Right lobe of liver (tissue), 6 donors: ENCODE measurements at regions not wholly inside any gene's neighbourhood (a gene's known extent, or its start where the extent isn't known, plus 50 kb on each side); places are given as distances from the start of the nearest gene placed in this dataset.
A peak's percentile ranks its signal among the peaks of the same experiment; 100 is the strongest.

Experiments used
- ATAC-seq, 4 donors: fragments of 200-7000 bp; cut with Tn5 transposase; one replicate each; pipeline ENCODE4 v1.9.1; 2020; ENCODE audit warnings: mild to moderate bottlenecking in 4 of 4, moderate library complexity in 4 of 4
- DNase-seq, 3 donors: peaks; one replicate each; pipeline ENCODE4 v3.0.0-alpha.2; 2020
- H3K27ac ChIP-seq, 3 donors: fragments of 200-600 bp; one replicate each; pipeline ENCODE4 v1.8.0; 2022
- H3K27me3 ChIP-seq, 2 donors: fragments of 200-600 bp; one replicate each; pipeline ENCODE4 v1.8.0; 2022
- H3K36me3 ChIP-seq, 4 donors: fragments of 200-600 bp; sonication (generic) in 1 of 4; one replicate each; pipeline versions ENCODE4 v1.5.1 to v1.8.0; 2017 to 2022; ENCODE audit warnings: control low read depth in 1 of 4
- H3K4me1 ChIP-seq, 4 donors: fragments of 200-600 bp; sonication (generic) in 1 of 4; one replicate each; pipeline versions ENCODE4 v1.5.1 to v1.8.0; 2017 to 2022; ENCODE audit warnings: control low read depth in 1 of 4
- H3K4me3 ChIP-seq, 3 donors: fragments of 200-600 bp; one replicate each; pipeline ENCODE4 v1.8.0; 2022
- H3K9me3 ChIP-seq, 4 donors: fragments of 200-600 bp; sonication (generic) in 1 of 4; one replicate each; pipeline versions ENCODE4 v1.5.1 to v1.8.0; 2017 to 2022; ENCODE audit warnings: control low read depth in 1 of 4
- POLR2A ChIP-seq: fragments of 450-650 bp; IDR thresholded peaks from one replicate; pipeline ENCODE4 v1.6.1; 2017; ENCODE audit warnings: antibody characterized with exemption, mild to moderate bottlenecking
- WGBS: methylation state at CpG from one replicate; pipeline ENCODE4 v1.1.6; 2018; ENCODE audit warnings: low coverage, low lambda C conversion rate; ENCODE audit not compliant: insufficient coverage; ENCODE audit errors: missing lambda C conversion rate; 5-methylcytosine and 5-hydroxymethylcytosine counted together
- intact Hi-C, 2 donors: fragments of 100-400 bp; cut with DNase I; formaldehyde crosslinking; loops; one replicate each; pipeline versions ENCODE4 v1.11.2 to v1.14.1; 2022
- TF ChIP-seq, protein P1 (sequence below), 4 donors: fragments of 200-600 bp in 3 of 4; fragments of 450-650 bp in 1 of 4; IDR thresholded peaks; one replicate each; pipeline versions ENCODE4 v1.5.1 to v1.8.0; 2016 to 2022; ENCODE audit warnings: antibody characterized with exemption in 4 of 4, mild to moderate bottlenecking in 2 of 4
- donor health status: DM: no; HTN: yes; CAD: no.
- donor health status: DM: no; HTN: no; CAD: no.
- donor health status: DM: no; HTN: no; CAD: no.
- donor health status: DM: no; HTN: yes; CAD: no.
- donor health status: DM: no; HTN: yes; CAD: no.

DNA sequence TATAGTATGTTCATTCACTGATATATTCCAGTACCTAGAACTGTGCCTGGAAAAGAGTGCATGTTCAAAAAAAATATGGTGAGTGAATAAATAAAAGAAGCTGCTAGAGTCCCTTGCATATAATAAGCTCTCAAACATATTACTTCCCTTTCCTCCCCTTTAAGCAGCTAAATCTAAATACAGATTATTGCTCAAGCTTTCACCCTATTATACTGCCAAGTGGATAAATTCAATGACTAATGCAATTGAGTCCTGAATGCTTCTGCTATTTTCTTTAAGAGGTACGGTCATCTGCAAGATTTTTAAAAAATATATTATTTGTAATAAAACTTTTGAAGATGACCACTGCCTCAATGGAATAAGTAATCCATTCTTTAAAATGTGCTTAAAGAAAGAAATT, 248.4 kb downstream of the PLK2 start:
- Histone ChIP-seq H3K36me3 (no peaks in the 10 kb centered on the region), H3K27me3 (no peaks in the 10 kb centered on the region), H3K4me3 (no peak overlapping the region), H3K9me3 (no peaks in the 10 kb centered on the region), H3K27ac (no peak overlapping the region), H3K4me1 (peaks cover 0 to 7% (median 0%) of the 10 kb centered on the region in 4 donors)
- ATAC-seq = no peak
- no peak for DNase-seq
- intact Hi-C loops = no loop called here
- no peak for TF ChIP-seq POLR2A
- TF ChIP-seq, protein P1, sequence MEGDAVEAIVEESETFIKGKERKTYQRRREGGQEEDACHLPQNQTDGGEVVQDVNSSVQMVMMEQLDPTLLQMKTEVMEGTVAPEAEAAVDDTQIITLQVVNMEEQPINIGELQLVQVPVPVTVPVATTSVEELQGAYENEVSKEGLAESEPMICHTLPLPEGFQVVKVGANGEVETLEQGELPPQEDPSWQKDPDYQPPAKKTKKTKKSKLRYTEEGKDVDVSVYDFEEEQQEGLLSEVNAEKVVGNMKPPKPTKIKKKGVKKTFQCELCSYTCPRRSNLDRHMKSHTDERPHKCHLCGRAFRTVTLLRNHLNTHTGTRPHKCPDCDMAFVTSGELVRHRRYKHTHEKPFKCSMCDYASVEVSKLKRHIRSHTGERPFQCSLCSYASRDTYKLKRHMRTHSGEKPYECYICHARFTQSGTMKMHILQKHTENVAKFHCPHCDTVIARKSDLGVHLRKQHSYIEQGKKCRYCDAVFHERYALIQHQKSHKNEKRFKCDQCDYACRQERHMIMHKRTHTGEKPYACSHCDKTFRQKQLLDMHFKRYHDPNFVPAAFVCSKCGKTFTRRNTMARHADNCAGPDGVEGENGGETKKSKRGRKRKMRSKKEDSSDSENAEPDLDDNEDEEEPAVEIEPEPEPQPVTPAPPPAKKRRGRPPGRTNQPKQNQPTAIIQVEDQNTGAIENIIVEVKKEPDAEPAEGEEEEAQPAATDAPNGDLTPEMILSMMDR (IDR thresholded peaks at IDR 0.05) = no peak
- WGBS = 94% methylated on average over 1 of the region's 1 CpG

DNA sequence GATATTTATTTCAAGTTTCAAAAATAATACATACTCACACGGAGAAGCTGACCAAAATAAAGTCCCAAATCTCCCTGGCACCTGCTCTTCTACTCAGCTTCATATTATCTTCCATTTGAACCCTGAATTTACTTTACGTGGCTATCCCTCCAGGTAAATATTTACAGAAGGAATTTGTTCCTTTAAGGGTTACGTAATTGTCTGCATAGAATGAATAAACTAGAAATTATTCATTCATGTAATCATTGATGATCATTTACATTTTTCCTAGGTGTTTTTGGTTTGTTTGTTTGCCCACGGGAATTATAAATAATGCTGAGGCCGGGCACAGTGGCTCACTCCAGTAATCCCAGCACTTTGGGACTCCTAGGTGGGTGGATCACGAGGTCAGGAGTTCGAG, 251.2 kb downstream of the PLK2 start:
- Histone ChIP-seq H3K36me3 (no peaks in the 10 kb centered on the region), H3K4me1 (peaks cover 0 to 7% (median 0%) of the 10 kb centered on the region in 4 donors), H3K27me3 (no peaks in the 10 kb centered on the region), H3K4me3 (no peak overlapping the region), H3K9me3 (no peaks in the 10 kb centered on the region), H3K27ac (no peak overlapping the region)
- no peak for TF ChIP-seq POLR2A
- TF ChIP-seq, protein P1 (IDR thresholded peaks at IDR 0.05) = no peak
- intact Hi-C loops = no loop called here
- WGBS = 43% methylated on average over 7 of the region's 7 CpGs
- no peak for DNase-seq
- ATAC-seq = peak in 1 of 4 donors; percentile 42

DNA sequence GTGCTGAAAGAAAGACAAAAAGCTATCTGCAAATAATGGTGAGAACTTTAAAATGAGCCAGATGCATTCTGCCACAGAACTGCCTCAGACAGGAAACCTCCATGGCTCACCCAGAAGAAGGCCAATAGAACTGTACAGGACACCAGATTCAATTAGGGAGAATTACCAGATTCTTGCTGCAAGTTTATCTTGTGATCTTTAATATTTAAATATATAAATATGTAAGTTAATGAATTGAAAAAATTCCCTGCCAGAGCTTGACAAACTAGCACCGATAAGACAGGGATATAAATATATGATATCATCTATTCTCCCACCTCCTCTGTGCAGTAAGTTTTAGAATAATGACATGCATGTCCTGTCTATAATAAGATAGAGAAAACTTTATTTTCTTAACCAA, 252.8 kb downstream of the PLK2 start:
- no peak overlapping the region for H3K27ac ChIP-seq
- H3K4me3 ChIP-seq = no peak overlapping the region
- H3K36me3 ChIP-seq = no peaks in the 10 kb centered on the region
- peaks cover 0 to 7% (median 0%) of the 10 kb centered on the region in 4 donors for H3K4me1 ChIP-seq
- 25% methylated on average over 1 of the region's 1 CpG for WGBS
- TF ChIP-seq POLR2A = no peak
- TF ChIP-seq, protein P1 (IDR thresholded peaks at IDR 0.05) = no peak
- no peak for DNase-seq
- ATAC-seq = no peak
- intact Hi-C loops = no loop called here
- no peaks in the 10 kb centered on the region for H3K27me3 ChIP-seq
- no peaks in the 10 kb centered on the region for H3K9me3 ChIP-seq

DNA sequence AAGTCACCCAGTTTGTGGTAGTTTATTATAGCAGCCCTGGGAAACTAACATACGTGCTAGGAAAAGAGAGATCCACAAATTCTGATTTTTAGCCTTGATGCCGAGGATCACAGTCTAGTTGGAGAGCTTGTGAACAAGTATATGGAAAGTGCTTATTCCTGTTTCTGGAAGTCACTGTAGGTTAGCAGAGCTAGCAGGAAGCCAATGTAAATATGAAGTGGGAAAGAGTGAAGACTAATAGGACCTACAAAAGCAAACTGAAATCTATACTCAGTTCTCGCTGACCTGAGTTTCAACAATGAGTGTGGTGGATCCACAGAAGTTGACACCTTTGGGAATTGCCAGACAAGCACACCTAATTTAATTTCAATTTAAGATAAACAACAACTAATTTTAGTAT, 254.9 kb downstream of the PLK2 start:
- Histone ChIP-seq H3K27me3 (no peaks in the 10 kb centered on the region), H3K36me3 (no peaks in the 10 kb centered on the region), H3K4me3 (no peak overlapping the region), H3K9me3 (no peaks in the 10 kb centered on the region), H3K27ac (no peak overlapping the region), H3K4me1 (peaks cover 0 to 7% (median 0%) of the 10 kb centered on the region in 4 donors)
- WGBS = 96% methylated on average over 2 of the region's 3 CpGs
- intact Hi-C loops = no loop called here
- ATAC-seq (no peak), DNase-seq (no peak)
- TF ChIP-seq, protein P1 (IDR thresholded peaks at IDR 0.05) = no peak
- no peak for TF ChIP-seq POLR2A

DNA sequence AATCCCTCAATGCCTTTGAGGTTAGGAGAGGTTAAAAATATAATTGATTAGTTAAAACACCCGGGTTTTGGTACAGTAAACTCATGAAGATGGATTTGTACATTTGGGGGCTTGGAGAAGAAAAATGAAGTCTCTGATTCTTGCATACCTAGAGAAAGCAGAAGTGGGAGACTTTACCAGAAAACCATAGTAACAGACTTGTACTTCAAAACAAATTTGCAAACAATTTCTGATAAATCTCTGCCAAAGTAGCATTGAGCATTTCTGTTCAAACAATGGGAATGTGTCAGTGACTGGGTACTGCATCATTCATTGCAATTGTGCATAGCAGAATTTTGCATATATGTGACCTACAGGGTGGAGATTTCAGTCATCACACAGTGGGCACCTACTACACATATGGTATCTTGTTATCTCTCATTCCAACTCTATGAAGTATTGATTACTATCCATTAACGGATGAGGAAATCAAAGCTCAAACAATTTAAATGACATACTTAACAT, 256.9 kb downstream of the PLK2 start:
- H3K4me3 ChIP-seq = no peak overlapping the region
- 33% methylated on average over 1 of the region's 2 CpGs for WGBS
- intact Hi-C loops = no loop called here
- ATAC-seq = no peak
- H3K27ac ChIP-seq = no peak overlapping the region
- no peak for DNase-seq
- H3K4me1 ChIP-seq = no peaks in the 10 kb centered on the region
- H3K36me3 ChIP-seq = no peaks in the 10 kb centered on the region
- TF ChIP-seq POLR2A = no peak
- TF ChIP-seq, protein P1 (IDR thresholded peaks at IDR 0.05) = no peak
- no peaks in the 10 kb centered on the region for H3K27me3 ChIP-seq
- H3K9me3 ChIP-seq = no peaks in the 10 kb centered on the region
